GM10266 (cell line): ENCODE measurements at regions not wholly inside any gene's neighbourhood (a gene's known extent, or its start where the extent isn't known, plus 50 kb on each side); places are given as distances from the start of the nearest gene placed in this dataset.
"Not testable (repeated sequence)": the region's sequence is repeated elsewhere in the genome, so short reads cannot be mapped to it uniquely, and the experiment has no call there.

ENCODE experiments used
- DNase-seq: peaks from one replicate; pipeline ENCODE4 v3.0.0; 2012; ENCODE audit errors: extremely low spot score
- CTCF ChIP-seq: IDR thresholded peaks from 2 replicates; pipeline ENCODE4 v1.5.1; 2012; ENCODE audit warnings: mild to moderate bottlenecking, low read depth; ENCODE audit not compliant: control insufficient read depth, insufficient read depth; ENCODE audit errors: missing control alignments

DNA sequence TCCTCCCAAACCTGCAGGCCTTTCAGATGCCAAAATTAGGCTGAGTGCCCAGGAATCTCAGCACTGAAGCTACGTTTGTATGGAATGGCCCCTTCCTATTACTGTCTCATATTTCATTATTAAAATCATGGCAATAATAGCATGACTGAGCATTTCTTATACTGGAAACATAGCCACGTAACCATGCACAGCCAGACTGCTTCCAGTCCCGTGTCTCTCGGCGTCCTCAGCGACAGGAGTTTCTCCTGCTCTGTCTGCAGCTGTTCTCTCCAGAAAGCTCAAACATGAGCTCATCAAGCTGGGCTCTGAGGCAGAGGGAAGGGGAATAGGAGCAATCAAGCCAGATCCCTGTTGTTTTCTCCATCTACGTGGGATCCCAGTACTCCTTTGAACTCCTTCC, 104.0 kb downstream of the CDC7 start:
- TF ChIP-seq CTCF, result no peak
- DNase-seq, result no peak

DNA sequence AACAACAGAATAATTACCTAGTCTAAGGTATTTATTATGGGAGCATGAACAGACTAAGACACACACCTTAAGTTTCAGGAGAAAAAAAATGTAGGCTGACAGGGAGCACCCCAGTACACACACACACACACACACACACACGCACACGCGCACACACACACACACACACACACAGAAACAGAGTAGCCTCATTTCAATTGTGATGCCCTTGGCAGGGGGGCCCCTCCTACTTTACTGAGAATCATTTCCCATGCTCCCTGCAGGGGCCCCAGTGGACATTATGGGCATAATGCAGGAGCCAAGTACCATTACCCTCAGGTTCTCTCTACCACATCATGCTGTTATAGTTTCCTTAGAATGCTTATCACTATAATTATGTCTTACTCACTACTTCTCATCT, 104.9 kb downstream of the CDC7 start:
- DNase-seq, result no peak
- TF ChIP-seq CTCF, result no peak

GRCh38 chr1:91606546-91607078, 106.0 kb downstream of the CDC7 start:
- no peak for TF ChIP-seq CTCF
- no peak for DNase-seq

DNA sequence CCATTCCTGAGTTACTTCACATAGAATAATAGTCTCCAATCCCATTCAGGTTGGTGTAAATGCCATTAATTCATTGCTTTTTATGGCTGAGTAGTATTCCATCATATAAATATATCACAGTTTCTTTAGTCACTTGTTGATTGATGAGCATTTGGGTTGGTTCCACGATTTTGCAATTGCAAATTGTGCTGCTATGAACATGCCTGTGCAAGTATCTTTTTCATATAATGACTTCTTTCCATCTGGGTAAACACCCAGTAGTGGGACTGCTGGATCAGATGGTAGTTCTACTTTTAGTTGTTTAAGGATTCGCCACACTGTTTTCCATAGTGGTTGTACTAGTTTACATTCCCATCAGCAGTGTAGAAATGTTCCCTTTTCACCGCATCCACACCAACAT, 107.0 kb downstream of the CDC7 start:
- not testable (repeated sequence) for DNase-seq

- no peak for TF ChIP-seq CTCF
- DNase-seq, result no peak
Observed at GRCh38 chr1:91608876-91609275, 108.2 kb downstream of the CDC7 start.

GRCh38 chr1:91609551-91609950, 108.9 kb downstream of the CDC7 start:
- no peak for TF ChIP-seq CTCF
- no peak for DNase-seq

GRCh38 chr1:91610102-91610501, 109.5 kb downstream of the CDC7 start:
- no peak for DNase-seq
- TF ChIP-seq CTCF, result no peak

DNA sequence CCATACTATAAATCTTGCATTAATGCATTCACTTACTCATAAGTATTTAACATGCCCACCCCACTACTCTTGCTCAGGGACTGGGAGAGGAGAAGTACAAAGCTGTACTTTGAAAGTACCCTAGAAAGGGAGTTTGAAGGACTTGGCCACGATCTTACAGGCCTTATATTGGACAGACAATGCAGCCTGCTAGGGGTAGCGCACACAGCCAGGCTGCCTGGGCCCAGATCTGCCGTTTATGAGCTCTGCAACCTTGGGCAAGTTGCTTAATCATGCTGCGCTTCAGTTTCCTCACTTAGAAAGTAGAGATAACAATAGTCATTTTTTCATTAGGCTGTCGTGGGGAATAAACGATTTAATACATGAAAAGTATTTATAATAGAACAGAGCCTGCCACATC, 110.1 kb downstream of the CDC7 start:
- TF ChIP-seq CTCF, result no peak
- no peak for DNase-seq
